ENCODE measurements at regions not wholly inside any gene's neighbourhood (a gene's known extent, or its start where the extent isn't known, plus 50 kb on each side); places are given as distances from the start of the nearest gene placed in this dataset.

DNA sequence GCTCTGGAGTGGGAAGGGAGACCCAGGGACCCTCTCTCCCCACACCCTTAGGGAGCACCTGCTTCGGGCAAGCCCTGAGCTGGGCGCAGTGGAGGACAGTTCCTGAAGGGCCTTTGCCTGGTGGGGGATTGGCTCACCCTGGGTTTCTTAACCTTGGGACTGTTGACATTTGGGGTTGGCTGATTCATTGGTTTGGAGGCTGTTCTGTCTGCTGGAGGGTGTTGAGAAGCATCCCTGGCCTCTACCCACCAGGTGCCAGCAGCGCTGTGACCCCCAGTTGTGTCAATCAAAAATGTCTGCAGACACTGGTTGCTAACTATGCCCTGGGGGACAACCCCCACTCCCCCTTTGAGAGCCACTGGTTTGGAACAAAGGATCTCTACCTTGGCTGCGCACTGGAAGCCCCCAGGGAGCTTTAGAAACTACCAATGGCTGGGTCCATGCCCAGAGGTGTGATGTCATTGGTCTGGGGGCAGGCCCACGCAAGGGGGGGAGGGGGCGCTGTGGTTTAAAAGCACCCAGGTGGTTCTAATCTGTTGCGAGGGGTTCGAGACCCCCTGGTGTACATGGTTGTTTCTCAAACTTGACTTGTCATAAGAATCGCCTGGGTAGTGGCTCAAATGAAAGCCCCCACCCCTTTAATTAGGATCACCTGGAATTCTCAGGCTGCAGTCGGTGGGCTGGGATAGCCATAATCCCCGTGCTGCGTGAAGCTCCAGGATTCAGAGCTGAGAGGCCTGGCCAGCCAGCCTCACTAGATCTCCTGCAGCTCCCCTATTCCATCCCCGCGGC is 151.9 kb upstream of the GSE1 start:
- no peak for DNase-seq (ENCODE audit: insufficient read length, low spot score)
- FAIRE-seq, result no peak
- TF ChIP-seq PAX5 (IDR thresholded peaks at IDR 0.05; ENCODE audit: insufficient read depth, low read length, severe bottlenecking) (no peak), TAF1 (IDR thresholded peaks at IDR 0.05; ENCODE audit: low read depth, low read length) (no peak), POU2F2 (IDR thresholded peaks at IDR 0.05; ENCODE audit: low read depth, low read length) (no peak), POLR2AphosphoS5 (IDR thresholded peaks at IDR 0.05; ENCODE audit: low read depth, low read length) (no peak), POLR2A (IDR thresholded peaks at IDR 0.05; ENCODE audit: low read depth, low read length) (no peak), SPI1 (IDR thresholded peaks at IDR 0.05; ENCODE audit: low read depth, low read length) (no peak)

DNA sequence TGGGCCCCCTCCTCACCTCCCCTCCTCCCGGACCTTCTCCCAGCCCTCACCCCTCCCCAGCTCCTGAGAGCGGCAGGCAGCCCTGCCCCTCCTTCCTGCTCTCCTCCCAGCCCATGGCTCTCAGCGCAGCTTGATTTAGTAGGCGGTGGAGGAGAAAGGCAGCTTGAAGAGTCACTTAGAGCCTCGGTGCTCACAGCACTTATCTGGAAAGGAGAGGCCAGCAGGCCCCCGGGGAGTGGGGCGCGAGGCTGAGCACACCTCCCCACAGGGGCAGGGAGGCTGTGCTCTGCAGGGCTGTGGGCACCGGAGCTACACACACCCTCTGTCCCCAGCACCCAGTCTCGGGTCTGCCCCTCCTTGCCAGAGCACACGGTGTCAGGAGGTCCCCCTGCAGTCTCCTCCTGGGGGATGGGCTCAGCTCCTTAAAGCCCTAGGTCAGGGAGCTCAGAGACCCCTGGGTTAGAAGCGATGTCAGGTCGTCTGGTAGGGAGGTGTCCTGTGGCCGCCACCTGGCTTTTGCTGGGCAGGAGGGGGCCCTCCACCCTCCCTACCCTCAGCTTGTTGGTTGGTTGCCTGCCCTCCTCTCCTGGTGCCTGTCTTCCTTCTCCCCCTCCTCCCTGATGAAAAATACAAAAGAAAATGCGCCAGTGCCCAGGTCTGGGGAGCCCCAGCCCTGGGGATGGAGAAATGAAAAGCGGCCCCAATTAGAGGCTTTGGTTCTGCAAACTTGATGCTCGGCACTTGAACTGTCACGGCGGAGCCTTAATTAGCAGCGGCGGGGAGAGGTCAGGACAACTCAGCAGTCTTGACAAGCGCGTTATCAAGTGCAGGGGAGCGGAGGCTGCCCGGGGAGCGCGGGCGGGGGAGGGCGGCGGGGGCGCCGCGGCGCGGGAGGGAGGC is 151.1 kb upstream of the GSE1 start:
- no peak for TF ChIP-seq TAF1 (IDR thresholded peaks at IDR 0.05; ENCODE audit: low read depth, low read length)
- DNase-seq (ENCODE audit: insufficient read length, low spot score) (no peak), FAIRE-seq (peak; percentile 23)

- no peak for TF ChIP-seq POLR2AphosphoS5 (IDR thresholded peaks at IDR 0.05; ENCODE audit: low read depth, low read length)
- no peak for TF ChIP-seq POLR2A (IDR thresholded peaks at IDR 0.05; ENCODE audit: low read depth, low read length)
- TF ChIP-seq TAF1 (IDR thresholded peaks at IDR 0.05; ENCODE audit: low read depth, low read length), result no peak
- no peak for TF ChIP-seq POU2F2 (IDR thresholded peaks at IDR 0.05; ENCODE audit: low read depth, low read length)
- TF ChIP-seq SPI1 (IDR thresholded peaks at IDR 0.05; ENCODE audit: low read depth, low read length), result no peak
- no peak for TF ChIP-seq PAX5 (IDR thresholded peaks at IDR 0.05; ENCODE audit: insufficient read depth, low read length, severe bottlenecking)
- no peak for DNase-seq (ENCODE audit: insufficient read length, low spot score)
- FAIRE-seq, result no peak
These were observed 150.2 kb upstream of the GSE1 start for GRCh38 chr16:85462714-85463611.

- DNase-seq (ENCODE audit: insufficient read length, low spot score) (no peak), FAIRE-seq (no peak)
- TF ChIP-seq POLR2A (IDR thresholded peaks at IDR 0.05; ENCODE audit: low read depth, low read length) (no peak), POLR2AphosphoS5 (IDR thresholded peaks at IDR 0.05; ENCODE audit: low read depth, low read length) (no peak), SPI1 (IDR thresholded peaks at IDR 0.05; ENCODE audit: low read depth, low read length) (no peak), TAF1 (IDR thresholded peaks at IDR 0.05; ENCODE audit: low read depth, low read length) (no peak), POU2F2 (IDR thresholded peaks at IDR 0.05; ENCODE audit: low read depth, low read length) (no peak), PAX5 (IDR thresholded peaks at IDR 0.05; ENCODE audit: insufficient read depth, low read length, severe bottlenecking) (no peak)
These were observed 149.3 kb upstream of the GSE1 start for GRCh38 chr16:85463672-85464382.

DNA sequence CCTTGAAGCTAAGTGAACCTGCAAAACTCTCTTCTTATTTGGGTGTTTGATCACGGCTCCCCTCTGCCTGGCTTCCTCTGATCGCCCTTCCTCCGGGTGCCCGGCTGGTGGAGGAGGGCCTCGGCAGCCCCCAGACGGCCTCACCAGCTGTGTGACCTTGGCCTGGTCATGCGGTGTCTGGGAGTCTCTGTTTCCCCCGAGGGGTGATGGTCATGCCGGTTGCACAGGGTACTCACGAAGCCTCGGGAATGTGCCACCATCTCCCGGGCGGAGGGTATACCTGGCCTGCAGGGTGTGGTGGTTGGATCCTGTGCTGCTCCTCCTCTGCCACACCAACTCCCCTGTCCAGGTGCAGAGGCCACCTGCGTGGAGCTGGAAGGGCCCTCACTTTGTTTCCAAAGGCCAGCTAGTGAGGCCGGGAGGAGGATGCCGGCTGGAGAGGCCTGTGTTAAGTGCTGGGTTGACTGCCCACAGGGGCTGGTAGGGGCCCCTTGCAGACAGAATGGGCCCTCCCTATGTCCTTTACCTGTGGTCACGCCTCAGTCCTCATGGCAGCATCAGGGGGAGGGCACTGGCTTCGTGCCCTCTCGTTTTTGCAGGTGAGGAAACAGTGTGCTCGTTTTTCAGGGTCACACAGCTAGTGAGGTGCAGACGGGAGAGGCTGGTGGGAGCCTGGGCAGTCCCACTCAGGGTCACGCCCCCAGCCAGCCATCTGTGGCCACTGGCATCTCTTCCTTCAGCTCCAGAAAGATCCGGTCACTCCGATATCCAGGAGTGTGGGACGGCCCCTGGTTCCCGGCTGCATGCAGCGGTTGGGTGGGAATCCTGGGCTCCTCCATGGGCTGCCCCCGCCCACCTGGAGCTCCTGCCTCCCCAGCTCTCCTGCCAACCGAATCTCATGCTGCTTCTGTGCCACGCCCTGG is 148.5 kb upstream of the GSE1 start:
- TF ChIP-seq TAF1 (IDR thresholded peaks at IDR 0.05; ENCODE audit: low read depth, low read length), result no peak
- no peak for TF ChIP-seq SPI1 (IDR thresholded peaks at IDR 0.05; ENCODE audit: low read depth, low read length)
- TF ChIP-seq POU2F2 (IDR thresholded peaks at IDR 0.05; ENCODE audit: low read depth, low read length), result no peak
- no peak for TF ChIP-seq POLR2AphosphoS5 (IDR thresholded peaks at IDR 0.05; ENCODE audit: low read depth, low read length)
- no peak for TF ChIP-seq PAX5 (IDR thresholded peaks at IDR 0.05; ENCODE audit: insufficient read depth, low read length, severe bottlenecking)
- no peak for TF ChIP-seq POLR2A (IDR thresholded peaks at IDR 0.05; ENCODE audit: low read depth, low read length)
- DNase-seq (ENCODE audit: insufficient read length, low spot score) (no peak), FAIRE-seq (no peak)

DNA sequence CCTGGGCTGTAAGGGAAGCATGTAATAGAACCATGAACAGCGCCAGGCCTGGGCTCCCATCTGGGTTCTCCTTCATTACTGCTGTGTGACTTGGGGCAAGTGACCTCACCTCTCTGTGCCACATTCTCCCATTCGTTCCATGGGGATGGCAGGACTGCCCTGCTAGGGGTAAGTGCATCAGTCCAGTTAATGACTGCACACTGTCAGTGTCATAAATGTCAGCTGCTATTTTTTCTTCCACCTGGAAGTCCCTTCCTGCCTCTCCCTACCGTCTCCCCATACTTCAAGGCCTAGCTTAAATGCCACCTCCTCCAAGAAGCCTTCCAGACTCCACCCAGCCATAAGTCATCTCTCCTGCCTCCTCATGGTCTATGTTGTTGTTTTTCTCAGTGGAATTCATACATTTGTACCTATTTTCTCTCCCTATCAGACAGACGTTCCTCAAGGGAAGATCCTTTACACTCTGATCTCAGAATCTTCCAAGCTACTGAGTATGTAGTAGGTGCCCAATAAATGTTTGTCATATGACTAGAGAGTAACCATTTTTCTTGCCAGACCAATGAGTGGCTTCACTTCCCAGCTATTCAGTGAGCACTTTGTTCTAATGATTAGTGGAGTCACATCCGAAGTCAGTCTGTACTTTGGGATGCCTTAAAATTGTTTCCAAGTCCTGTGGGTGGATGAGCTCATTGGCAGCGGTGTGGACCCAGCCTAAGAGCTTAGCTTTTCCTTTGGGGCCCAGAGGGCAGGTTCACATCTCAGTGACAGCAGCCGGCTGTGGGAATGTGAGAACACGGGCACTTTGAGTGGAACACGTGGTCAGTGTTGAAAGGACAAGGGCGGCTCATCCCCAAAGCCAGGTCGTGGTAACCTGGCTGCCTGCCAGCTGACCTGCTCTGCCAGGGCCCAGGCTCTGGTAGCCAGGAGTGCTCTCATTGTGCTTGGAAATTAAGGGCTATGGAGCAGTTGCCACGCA is 147.5 kb upstream of the GSE1 start:
- DNase-seq (ENCODE audit: insufficient read length, low spot score) (no peak), FAIRE-seq (no peak)
- no peak for TF ChIP-seq TAF1 (IDR thresholded peaks at IDR 0.05; ENCODE audit: low read depth, low read length)

DNA sequence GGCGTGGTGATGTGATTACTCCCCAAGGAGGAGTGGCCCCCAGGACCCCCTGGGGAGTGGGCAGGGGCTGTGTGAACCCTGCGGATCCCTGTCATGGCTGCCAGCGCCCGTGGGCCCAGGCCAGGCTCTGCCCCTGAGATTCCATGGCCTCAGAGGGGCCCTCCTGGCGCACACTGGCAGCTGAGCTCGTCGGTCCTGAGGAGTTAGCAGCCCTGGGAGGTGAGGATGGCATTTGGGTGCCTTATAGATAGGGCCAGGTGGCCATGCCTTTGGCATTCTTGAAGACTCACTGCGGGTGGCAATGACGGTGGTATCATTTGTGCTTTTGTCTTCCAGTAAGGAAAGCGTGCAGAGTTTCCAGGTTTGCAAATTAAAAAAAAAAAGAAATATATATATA is 146.8 kb upstream of the GSE1 start:
- DNase-seq (ENCODE audit: insufficient read length, low spot score) (no peak), FAIRE-seq (no peak)
- no peak for TF ChIP-seq POU2F2 (IDR thresholded peaks at IDR 0.05; ENCODE audit: low read depth, low read length)
- no peak for TF ChIP-seq TAF1 (IDR thresholded peaks at IDR 0.05; ENCODE audit: low read depth, low read length)
- no peak for TF ChIP-seq POLR2A (IDR thresholded peaks at IDR 0.05; ENCODE audit: low read depth, low read length)
- no peak for TF ChIP-seq POLR2AphosphoS5 (IDR thresholded peaks at IDR 0.05; ENCODE audit: low read depth, low read length)
- TF ChIP-seq PAX5 (IDR thresholded peaks at IDR 0.05; ENCODE audit: insufficient read depth, low read length, severe bottlenecking), result no peak
- TF ChIP-seq SPI1 (IDR thresholded peaks at IDR 0.05; ENCODE audit: low read depth, low read length), result no peak

Measured in GM12891 (cell line).